ENCODE measurements at regions not wholly inside any gene's neighbourhood (a gene's known extent, or its start where the extent isn't known, plus 50 kb on each side); places are given as distances from the start of the nearest gene placed in this dataset.

- no peak overlapping the region for H3K4me3 ChIP-seq (replicated peaks in 1 of 3)
- H3K27ac ChIP-seq: no peak overlapping the region
- 77 to 84% methylated on average over 10 of the region's 10 CpGs for WGBS, 2 donors
- H3K9me3 ChIP-seq: no peaks in the 10 kb centered on the region
- no peaks in the 10 kb centered on the region for H3K27me3 ChIP-seq
- H3K4me1 ChIP-seq: no peaks in the 10 kb centered on the region
- H3K36me3 ChIP-seq: peaks cover 0 to 5% of the 10 kb centered on the region in 2 donors
- intact Hi-C loops (cut with DNase I): no loop called here
- DNase-seq: no peak
- TF ChIP-seq POLR2A (IDR thresholded peaks at IDR 0.05) (no peak), CTCF (IDR thresholded peaks at IDR 0.05) (no peak)
Measured at GRCh38 chr2:236334122-236334876, 70.1 kb upstream of the ASB18 start.

- intact Hi-C loops (cut with DNase I): no loop called here
- TF ChIP-seq POLR2A (IDR thresholded peaks at IDR 0.05) (no peak), CTCF (IDR thresholded peaks at IDR 0.05) (no peak)
- 93 to 94% methylated on average over 19 of the region's 19 CpGs for WGBS, 2 donors
- H3K4me3 ChIP-seq (replicated peaks in 1 of 3): no peak overlapping the region
- H3K9me3 ChIP-seq: no peaks in the 10 kb centered on the region
- no peaks in the 10 kb centered on the region for H3K27me3 ChIP-seq
- no peaks in the 10 kb centered on the region for H3K4me1 ChIP-seq
- no peak overlapping the region for H3K27ac ChIP-seq
- DNase-seq: no peak
- H3K36me3 ChIP-seq: peaks cover 0 to 5% of the 10 kb centered on the region in 2 donors
Measured at GRCh38 chr2:236335696-236336574, 71.7 kb upstream of the ASB18 start.

GRCh38 chr2:236336575-236337464 is 72.6 kb upstream of the ASB18 start:
- intact Hi-C loops (cut with DNase I): no loop called here
- no peak overlapping the region for H3K4me3 ChIP-seq (replicated peaks in 1 of 3)
- no peaks in the 10 kb centered on the region for H3K4me1 ChIP-seq
- WGBS, 2 donors: 94 to 96% methylated on average over 30 of the region's 30 CpGs
- peaks cover 0 to 5% of the 10 kb centered on the region in 2 donors for H3K36me3 ChIP-seq
- H3K27ac ChIP-seq: no peak overlapping the region
- no peak for DNase-seq
- H3K9me3 ChIP-seq: no peaks in the 10 kb centered on the region
- TF ChIP-seq POLR2A (IDR thresholded peaks at IDR 0.05): no peak
- no peak for TF ChIP-seq CTCF (IDR thresholded peaks at IDR 0.05)
- no peaks in the 10 kb centered on the region for H3K27me3 ChIP-seq

GRCh38 chr2:236337465-236338325 is 73.5 kb upstream of the ASB18 start:
- no peak overlapping the region for H3K27ac ChIP-seq
- no peak for DNase-seq

More at GRCh38 chr2:236337465-236338325, 73.5 kb upstream of the ASB18 start:
- no peak for TF ChIP-seq CTCF (IDR thresholded peaks at IDR 0.05)
- TF ChIP-seq POLR2A (IDR thresholded peaks at IDR 0.05): no peak
- Histone ChIP-seq H3K27me3 (no peaks in the 10 kb centered on the region), H3K9me3 (no peaks in the 10 kb centered on the region), H3K36me3 (peaks cover 0 to 7% of the 10 kb centered on the region in 2 donors), H3K4me3 (replicated peaks in 1 of 3) (no peak overlapping the region), H3K4me1 (no peaks in the 10 kb centered on the region)
- intact Hi-C loops (cut with DNase I): no loop called here
- WGBS, 2 donors: 90 to 91% methylated on average over 19 of the region's 19 CpGs

Data from thyroid gland (tissue), 4 donors.